Lung (tissue), 11 donors: ENCODE measurements at regions not wholly inside any gene's neighbourhood (a gene's known extent, or its start where the extent isn't known, plus 50 kb on each side); places are given as distances from the start of the nearest gene placed in this dataset.

Experiments
- ATAC-seq: fragments of 200-7000 bp; cut with Tn5 transposase; one replicate; pipeline ENCODE4 v1.9.1; 2020; ENCODE audit warnings: moderate number of reproducible peaks; ENCODE audit not compliant: insufficient read depth, low FRiP score
- DNase-seq, 3 donors: peaks; one replicate each; pipeline ENCODE4 v3.0.0-alpha.2; 2013 to 2017
- H3K27ac ChIP-seq, 2 donors: one replicate each; pipeline ENCODE4 v1.5.1; 2013; ENCODE audit warnings: mild to moderate bottlenecking in 2 of 2, moderate library complexity in 2 of 2, control low read depth in 1 of 2, inconsistent platforms in 1 of 2, low read depth in 1 of 2, low read length in 1 of 2
- H3K27me3 ChIP-seq, 3 donors: one replicate each; pipeline ENCODE4 v1.5.1; 2013; ENCODE audit warnings: low read length in 2 of 3; ENCODE audit not compliant: control insufficient read depth in 3 of 3, insufficient read depth in 3 of 3
- H3K36me3 ChIP-seq, 4 donors: one replicate each; pipeline ENCODE4 v1.5.1; 2013; ENCODE audit warnings: low read length in 4 of 4, mild to moderate bottlenecking in 1 of 4, moderate library complexity in 1 of 4; ENCODE audit not compliant: control insufficient read depth in 4 of 4, insufficient read depth in 4 of 4
- H3K4me1 ChIP-seq, 5 donors: one replicate each; pipeline ENCODE4 v1.5.1; 2013; ENCODE audit warnings: low read length in 5 of 5, mild to moderate bottlenecking in 2 of 5, moderate library complexity in 1 of 5; ENCODE audit not compliant: control insufficient read depth in 5 of 5, insufficient read depth in 5 of 5
- H3K4me3 ChIP-seq: one replicate; pipeline ENCODE4 v1.5.1; 2013; ENCODE audit warnings: mild to moderate bottlenecking, control low read depth, moderate library complexity
- H3K9ac ChIP-seq, 2 donors: one replicate each; pipeline ENCODE4 v1.5.1; 2013; ENCODE audit warnings: low read length in 2 of 2, control low read depth in 1 of 2; ENCODE audit not compliant: insufficient read depth in 1 of 2
- H3K9me3 ChIP-seq, 4 donors: one replicate each; pipeline ENCODE4 v1.5.1; 2013; ENCODE audit warnings: low read length in 3 of 4, mild to moderate bottlenecking in 1 of 4, moderate library complexity in 1 of 4; ENCODE audit not compliant: control insufficient read depth in 4 of 4, insufficient read depth in 3 of 4
- WGBS, 2 donors: extraction: QIAGEN DNeasy Blood & Tissue Kit; methylation state at CpG; one replicate each; pipeline ENCODE4 v1.1.7; 2013; 5-methylcytosine and 5-hydroxymethylcytosine counted together
- TF ChIP-seq, protein P1 (sequence below): IDR thresholded peaks from 2 replicates; pipeline ENCODE4 v1.5.1; 2012; ENCODE audit warnings: mild to moderate bottlenecking; ENCODE audit errors: control extremely low read depth, extremely low read depth
- donor health status: control.
- donor health status: control.
- donor health status: Bipolar disorder and iron deficiency.
- donor health status: healthy.
- donor health status: DM: yes; HTN: yes; CAD: no.

DNA sequence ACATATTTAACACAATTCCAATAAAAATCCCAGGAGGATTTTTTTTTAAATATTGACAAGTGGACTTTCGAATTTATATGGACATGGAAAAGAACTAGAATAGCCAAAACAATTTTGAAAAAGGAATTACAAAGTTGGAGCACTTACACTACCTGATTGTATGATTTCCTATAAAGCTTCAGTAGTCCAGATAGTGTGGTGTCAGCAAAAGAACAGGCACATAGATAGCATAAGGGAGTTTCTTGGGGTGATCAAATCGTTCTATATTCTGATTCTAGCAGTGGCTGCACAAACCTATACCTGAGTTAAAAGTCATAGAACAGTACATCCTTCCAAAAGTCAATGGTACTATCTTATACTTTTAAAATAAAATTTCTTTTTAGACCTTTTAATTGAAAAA is 66.4 kb upstream of the CES5A start:
- ATAC-seq, result no peak
- no peak for DNase-seq
- Histone ChIP-seq H3K4me3 (no peak overlapping the region), H3K27ac (no peak overlapping the region), H3K9me3 (no peaks in the 10 kb centered on the region), H3K27me3 (no peaks in the 10 kb centered on the region), H3K4me1 (peaks cover 0 to 18% (median 0%) of the 10 kb centered on the region in 5 donors), H3K9ac (no peak overlapping the region), H3K36me3 (no peaks in the 10 kb centered on the region)
- TF ChIP-seq, protein P1, sequence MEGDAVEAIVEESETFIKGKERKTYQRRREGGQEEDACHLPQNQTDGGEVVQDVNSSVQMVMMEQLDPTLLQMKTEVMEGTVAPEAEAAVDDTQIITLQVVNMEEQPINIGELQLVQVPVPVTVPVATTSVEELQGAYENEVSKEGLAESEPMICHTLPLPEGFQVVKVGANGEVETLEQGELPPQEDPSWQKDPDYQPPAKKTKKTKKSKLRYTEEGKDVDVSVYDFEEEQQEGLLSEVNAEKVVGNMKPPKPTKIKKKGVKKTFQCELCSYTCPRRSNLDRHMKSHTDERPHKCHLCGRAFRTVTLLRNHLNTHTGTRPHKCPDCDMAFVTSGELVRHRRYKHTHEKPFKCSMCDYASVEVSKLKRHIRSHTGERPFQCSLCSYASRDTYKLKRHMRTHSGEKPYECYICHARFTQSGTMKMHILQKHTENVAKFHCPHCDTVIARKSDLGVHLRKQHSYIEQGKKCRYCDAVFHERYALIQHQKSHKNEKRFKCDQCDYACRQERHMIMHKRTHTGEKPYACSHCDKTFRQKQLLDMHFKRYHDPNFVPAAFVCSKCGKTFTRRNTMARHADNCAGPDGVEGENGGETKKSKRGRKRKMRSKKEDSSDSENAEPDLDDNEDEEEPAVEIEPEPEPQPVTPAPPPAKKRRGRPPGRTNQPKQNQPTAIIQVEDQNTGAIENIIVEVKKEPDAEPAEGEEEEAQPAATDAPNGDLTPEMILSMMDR, result no peak
- 64 to 68% methylated on average over 2 of the region's 2 CpGs for WGBS, 2 donors

DNA sequence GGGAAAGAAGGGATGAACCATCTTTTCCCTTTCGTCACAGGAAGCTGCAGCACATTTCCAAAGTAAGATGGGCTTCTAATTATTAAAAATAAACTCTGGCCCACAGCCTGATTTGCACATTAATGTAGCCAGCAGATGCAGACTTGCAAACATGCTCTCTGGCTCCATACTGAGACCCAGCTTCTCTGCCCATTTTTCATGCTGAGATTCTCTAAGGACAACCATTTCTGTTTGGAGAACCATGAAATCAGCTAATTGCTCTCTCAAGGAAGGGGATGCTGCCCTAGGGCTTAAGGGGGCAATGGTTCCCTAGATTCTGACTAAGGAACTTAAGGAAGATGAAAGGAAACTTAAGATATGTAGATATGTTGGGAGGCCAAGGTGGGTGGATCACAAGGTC is 63.0 kb upstream of the CES5A start:
- DNase-seq (peak in 1 of 3 donors; percentile 17), ATAC-seq (no peak)
- no peak overlapping the region for H3K4me3 ChIP-seq
- no peaks in the 10 kb centered on the region for H3K36me3 ChIP-seq
- no peak overlapping the region for H3K9ac ChIP-seq
- H3K27me3 ChIP-seq, result no peaks in the 10 kb centered on the region
- H3K9me3 ChIP-seq, result peaks cover 0 to 5% (median 0%) of the 10 kb centered on the region in 4 donors
- TF ChIP-seq, protein P1, result no peak
- no peak overlapping the region for H3K27ac ChIP-seq
- 76 to 80% methylated on average over 1 of the region's 1 CpG for WGBS, 2 donors
- no peaks in the 10 kb centered on the region for H3K4me1 ChIP-seq

DNA sequence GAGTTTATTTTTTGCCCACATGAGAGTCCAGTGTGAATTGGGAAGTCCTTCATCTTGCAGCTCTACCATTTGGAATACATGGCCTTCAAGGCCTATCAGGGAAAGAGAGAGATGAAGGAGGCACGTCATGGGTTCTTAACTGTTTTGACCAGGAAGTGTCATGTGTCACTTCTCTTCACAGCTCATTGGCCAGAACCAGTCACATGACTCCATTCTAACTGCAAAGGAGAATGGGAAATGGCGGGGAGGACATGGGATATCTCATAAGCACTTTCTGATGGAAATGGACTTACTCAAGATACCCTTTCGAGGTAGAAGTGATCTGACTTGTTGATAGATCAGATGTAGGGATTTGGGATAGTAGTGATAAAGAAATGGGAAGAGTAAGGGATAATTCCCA is 57.9 kb upstream of the CES5A start:
- TF ChIP-seq, protein P1, result no peak
- no peak overlapping the region for H3K4me3 ChIP-seq
- H3K27me3 ChIP-seq, result no peaks in the 10 kb centered on the region
- WGBS, 2 donors, result 86 to 89% methylated on average over 3 of the region's 3 CpGs
- no peaks in the 10 kb centered on the region for H3K36me3 ChIP-seq
- no peak overlapping the region for H3K27ac ChIP-seq
- no peak overlapping the region for H3K9ac ChIP-seq
- ATAC-seq (no peak), DNase-seq (no peak)
- no peaks in the 10 kb centered on the region for H3K4me1 ChIP-seq
- H3K9me3 ChIP-seq, result peaks cover 0 to 5% (median 0%) of the 10 kb centered on the region in 4 donors

DNA sequence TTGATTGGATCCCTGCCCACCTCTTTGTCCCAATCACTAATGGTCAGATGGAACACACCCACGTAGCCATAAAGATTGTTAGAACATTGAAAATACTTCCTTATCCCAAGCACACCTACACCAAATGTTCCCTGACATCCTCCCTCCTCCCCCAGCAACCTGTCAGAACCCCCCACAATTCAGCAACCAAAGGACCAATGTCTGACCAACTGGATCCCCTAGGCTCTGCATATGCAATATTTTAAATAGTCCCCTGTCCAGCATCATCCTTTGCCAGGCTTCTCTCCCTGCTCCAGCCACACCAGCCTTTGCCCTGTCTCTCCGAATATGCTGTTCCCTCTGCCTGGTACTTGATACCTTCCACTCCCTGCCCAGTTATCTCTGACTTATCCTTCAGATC is 54.9 kb upstream of the CES5A start:
- H3K36me3 ChIP-seq, result no peaks in the 10 kb centered on the region
- no peak overlapping the region for H3K27ac ChIP-seq
- peaks cover 0 to 4% (median 1%) of the 10 kb centered on the region in 4 donors for H3K9me3 ChIP-seq
- H3K4me1 ChIP-seq, result no peaks in the 10 kb centered on the region
- H3K4me3 ChIP-seq, result no peak overlapping the region
- DNase-seq, result no peak
- no peaks in the 10 kb centered on the region for H3K27me3 ChIP-seq
- H3K9ac ChIP-seq, result no peak overlapping the region
- 73 to 81% methylated on average over 2 of the region's 2 CpGs for WGBS, 2 donors
- no peak for ATAC-seq
- TF ChIP-seq, protein P1, result no peak
